ENCODE measurements at regions not wholly inside any gene's neighbourhood (a gene's known extent, or its start where the extent isn't known, plus 50 kb on each side); places are given as distances from the start of the nearest gene placed in this dataset.

DNA sequence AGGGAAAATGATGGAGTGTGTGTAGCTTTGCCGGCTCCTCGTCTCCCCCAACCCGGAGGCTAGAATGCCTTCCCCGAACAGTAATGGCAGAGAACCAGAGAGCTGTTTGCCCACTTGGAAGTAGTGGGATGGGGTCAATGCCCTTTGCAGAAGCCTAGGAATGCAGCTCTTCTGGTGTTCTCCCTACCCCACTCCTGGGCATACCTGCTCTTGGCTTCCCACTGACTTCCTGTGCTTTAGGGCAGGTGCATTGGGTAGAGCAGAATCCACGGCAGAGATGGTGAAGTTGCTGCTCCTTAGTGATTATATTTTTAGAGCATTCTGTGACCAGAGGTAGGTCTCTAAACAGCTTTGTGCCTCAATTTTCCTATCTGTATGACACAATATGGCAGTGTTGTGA is 134.6 kb downstream of the BOD1 start:
- Mint-ChIP-seq H3K9me3 (no peaks in the 10 kb centered on the region), H3K27me3 (ENCODE audit: insufficient read depth) (peaks cover 9% of the 10 kb centered on the region), H3K4me1 (ENCODE audit: low read depth) (peaks cover 29% of the 10 kb centered on the region), H3K27ac (no peak overlapping the region), H3K36me3 (ENCODE audit: low read depth) (no peaks in the 10 kb centered on the region), H3K4me3 (no peak overlapping the region)
- DNase-seq: no peak
- TF ChIP-seq, protein P1, sequence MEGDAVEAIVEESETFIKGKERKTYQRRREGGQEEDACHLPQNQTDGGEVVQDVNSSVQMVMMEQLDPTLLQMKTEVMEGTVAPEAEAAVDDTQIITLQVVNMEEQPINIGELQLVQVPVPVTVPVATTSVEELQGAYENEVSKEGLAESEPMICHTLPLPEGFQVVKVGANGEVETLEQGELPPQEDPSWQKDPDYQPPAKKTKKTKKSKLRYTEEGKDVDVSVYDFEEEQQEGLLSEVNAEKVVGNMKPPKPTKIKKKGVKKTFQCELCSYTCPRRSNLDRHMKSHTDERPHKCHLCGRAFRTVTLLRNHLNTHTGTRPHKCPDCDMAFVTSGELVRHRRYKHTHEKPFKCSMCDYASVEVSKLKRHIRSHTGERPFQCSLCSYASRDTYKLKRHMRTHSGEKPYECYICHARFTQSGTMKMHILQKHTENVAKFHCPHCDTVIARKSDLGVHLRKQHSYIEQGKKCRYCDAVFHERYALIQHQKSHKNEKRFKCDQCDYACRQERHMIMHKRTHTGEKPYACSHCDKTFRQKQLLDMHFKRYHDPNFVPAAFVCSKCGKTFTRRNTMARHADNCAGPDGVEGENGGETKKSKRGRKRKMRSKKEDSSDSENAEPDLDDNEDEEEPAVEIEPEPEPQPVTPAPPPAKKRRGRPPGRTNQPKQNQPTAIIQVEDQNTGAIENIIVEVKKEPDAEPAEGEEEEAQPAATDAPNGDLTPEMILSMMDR (IDR thresholded peaks at IDR 0.05): no peak

DNA sequence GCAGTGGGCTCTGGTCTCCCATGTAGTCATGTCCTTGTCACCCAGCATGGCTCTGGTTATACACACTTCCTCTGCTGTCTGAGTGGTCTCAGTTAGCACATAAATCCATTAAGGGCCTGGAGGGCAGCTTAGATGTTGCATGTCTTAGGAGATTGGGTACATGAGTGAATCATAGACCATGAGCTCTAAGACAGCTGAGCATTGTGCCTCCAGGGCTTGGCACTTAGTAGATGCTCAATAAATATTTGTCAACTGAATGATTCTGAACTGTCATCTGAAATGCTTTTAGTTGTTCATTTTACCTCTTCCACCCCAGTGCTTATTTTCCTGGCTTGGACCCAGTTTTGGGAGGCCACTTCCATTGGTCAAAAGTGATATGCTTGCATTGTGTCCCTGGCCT is 135.6 kb downstream of the BOD1 start:
- peaks cover 8% of the 10 kb centered on the region for H3K27me3 Mint-ChIP-seq (ENCODE audit: insufficient read depth)
- DNase-seq: no peak
- TF ChIP-seq, protein P1 (IDR thresholded peaks at IDR 0.05): no peak
- no peak overlapping the region for H3K4me3 Mint-ChIP-seq
- H3K27ac Mint-ChIP-seq: no peak overlapping the region
- no peaks in the 10 kb centered on the region for H3K36me3 Mint-ChIP-seq (ENCODE audit: low read depth)
- H3K9me3 Mint-ChIP-seq: no peaks in the 10 kb centered on the region
- H3K4me1 Mint-ChIP-seq (ENCODE audit: low read depth): peaks cover 29% of the 10 kb centered on the region

DNA sequence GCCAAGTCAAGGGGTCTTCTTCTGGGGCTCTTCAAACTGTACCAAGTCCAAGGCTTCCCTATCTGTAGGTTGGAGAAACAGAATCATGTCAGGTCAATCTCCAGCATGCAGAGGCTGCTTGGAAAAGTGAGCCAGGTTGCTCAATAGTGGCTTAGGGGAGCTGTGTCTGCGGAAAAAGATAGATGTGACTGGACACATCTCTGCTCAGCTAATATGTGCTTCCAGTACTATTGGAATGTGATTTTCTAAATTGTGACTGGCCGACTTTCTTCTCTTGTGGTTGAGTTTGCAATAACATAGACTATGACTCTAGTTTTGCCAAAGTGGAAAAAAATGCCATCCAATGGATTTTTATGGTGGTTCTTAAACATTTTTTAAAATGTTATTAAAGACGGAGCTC is 136.7 kb downstream of the BOD1 start:
- Mint-ChIP-seq H3K4me3 (no peak overlapping the region), H3K9me3 (no peaks in the 10 kb centered on the region), H3K36me3 (ENCODE audit: low read depth) (no peaks in the 10 kb centered on the region), H3K27me3 (ENCODE audit: insufficient read depth) (peaks cover 6% of the 10 kb centered on the region; the same call in 1 of the 2 replicates), H3K4me1 (ENCODE audit: low read depth) (peaks cover 40% of the 10 kb centered on the region), H3K27ac (no peak overlapping the region)
- TF ChIP-seq, protein P1 (IDR thresholded peaks at IDR 0.05): no peak
- DNase-seq: peak; percentile 43

DNA sequence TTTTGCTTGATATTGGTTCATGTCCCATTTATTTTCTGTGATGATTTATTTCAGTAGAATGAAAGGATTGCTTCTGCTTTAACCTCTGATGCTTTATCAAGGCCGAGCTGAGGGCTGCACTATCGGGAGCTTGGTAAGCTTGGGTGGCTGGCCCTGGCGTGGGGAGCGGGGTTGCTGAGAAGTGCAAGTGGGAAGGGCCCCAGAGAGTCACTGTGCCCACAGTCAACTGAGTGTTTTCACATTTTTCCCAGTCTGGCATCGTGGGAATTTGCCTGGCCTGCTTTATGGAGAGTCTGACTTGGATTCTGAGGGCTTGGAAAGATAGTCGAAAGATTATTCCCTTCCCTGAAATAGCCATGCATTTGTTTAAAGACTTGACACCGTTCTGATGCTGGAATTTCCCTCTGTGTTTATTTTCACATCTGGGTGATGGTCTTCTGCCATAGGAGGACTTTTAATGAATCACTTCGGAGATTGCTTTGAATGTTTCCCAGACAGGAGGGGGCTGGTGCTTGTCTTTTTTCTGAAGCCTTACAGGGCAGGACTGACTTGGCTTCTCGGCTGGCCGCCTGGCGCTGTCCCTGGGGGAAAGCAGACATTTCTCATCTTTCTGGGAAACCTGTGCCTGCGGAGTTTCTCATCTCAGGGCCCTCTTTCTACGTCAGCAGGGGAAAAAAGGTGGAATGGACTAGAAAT is 139.0 kb downstream of the BOD1 start:
- TF ChIP-seq, protein P1 (IDR thresholded peaks at IDR 0.05): no peak
- Mint-ChIP-seq H3K27ac (no peak overlapping the region), H3K27me3 (ENCODE audit: insufficient read depth) (peaks cover 5% of the 10 kb centered on the region; the same call in 1 of the 2 replicates), H3K4me3 (no peak overlapping the region), H3K4me1 (ENCODE audit: low read depth) (peaks cover 62% of the 10 kb centered on the region), H3K36me3 (ENCODE audit: low read depth) (no peaks in the 10 kb centered on the region), H3K9me3 (no peaks in the 10 kb centered on the region)
- DNase-seq: no peak

DNA sequence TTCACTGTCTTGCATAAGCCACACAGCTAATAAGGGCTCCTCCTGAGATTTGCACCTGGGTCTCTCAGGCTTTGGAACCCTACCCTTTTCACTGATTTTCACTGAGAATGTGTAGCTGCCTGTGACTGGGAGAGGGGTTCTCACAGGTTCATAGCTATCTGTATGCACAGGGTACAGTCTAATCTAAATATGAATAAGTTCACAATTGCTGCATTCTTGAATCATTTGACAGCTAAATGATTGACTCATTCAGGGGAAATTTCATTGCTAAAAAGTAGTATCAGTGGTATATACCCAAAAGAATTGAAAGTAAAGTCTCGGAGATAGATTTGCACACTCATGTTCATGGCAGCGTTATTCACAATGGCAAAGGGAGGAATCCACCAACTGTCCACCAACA is 140.7 kb downstream of the BOD1 start:
- no peak overlapping the region for H3K27ac Mint-ChIP-seq
- no peaks in the 10 kb centered on the region for H3K9me3 Mint-ChIP-seq
- DNase-seq: no peak
- H3K4me1 Mint-ChIP-seq (ENCODE audit: low read depth): peaks cover 70% of the 10 kb centered on the region
- no peaks in the 10 kb centered on the region for H3K36me3 Mint-ChIP-seq (ENCODE audit: low read depth)
- no peak overlapping the region for H3K4me3 Mint-ChIP-seq
- TF ChIP-seq, protein P1 (IDR thresholded peaks at IDR 0.05): no peak
- peaks cover 2% of the 10 kb centered on the region; the same call in 1 of the 2 replicates for H3K27me3 Mint-ChIP-seq (ENCODE audit: insufficient read depth)

All from HFFc6 (cell line).